ENCODE measurements at regions not wholly inside any gene's neighbourhood (a gene's known extent, or its start where the extent isn't known, plus 50 kb on each side); places are given as distances from the start of the nearest gene placed in this dataset.

DNA sequence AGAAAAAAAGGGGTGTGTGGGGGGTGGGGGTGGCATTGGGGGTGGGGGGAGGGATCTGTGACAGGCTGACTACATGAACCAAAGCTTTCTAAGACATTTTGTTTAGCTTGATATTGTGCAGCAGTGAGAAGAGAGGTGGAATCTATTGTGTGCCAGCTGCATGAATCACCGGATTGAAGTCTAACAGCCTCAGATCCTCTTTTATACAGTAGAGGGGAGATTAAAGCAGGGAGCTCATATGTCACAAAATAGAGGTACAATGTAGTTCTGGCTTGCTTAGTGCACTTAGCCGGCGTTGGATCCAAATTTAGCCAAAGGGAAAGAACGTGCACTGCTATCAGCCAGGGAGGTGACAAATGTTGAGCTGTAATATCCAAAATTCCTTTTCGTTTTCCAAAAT, 404.2 kb upstream of the CITED2 start:
- DNase-seq (ENCODE audit: insufficient read length, low spot score) (no peak), FAIRE-seq (no peak)

DNA sequence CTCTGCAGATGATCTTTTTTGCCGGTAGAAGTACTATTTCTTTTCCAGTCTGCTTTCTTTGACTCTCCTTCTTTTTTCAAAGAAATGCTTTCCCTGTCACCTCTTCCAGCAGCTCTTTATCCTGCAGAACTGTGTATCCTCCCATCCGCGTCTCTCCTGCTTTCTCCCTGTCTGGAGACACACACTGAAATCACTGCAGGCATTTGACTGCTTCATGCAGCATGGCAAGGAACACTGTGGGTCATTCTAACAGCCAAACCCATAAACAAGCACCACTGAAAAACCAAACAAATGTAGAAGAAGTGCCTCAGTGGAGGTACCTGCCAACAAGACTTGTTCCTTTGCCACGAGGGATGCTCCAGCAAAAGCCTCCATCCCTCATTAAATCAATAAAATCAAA, 403.7 kb upstream of the CITED2 start:
- FAIRE-seq (no peak), DNase-seq (ENCODE audit: insufficient read length, low spot score) (no peak)

- FAIRE-seq (no peak), DNase-seq (ENCODE audit: insufficient read length, low spot score) (no peak)
Measured at GRCh38 chr6:139777202-139777970, 402.9 kb upstream of the CITED2 start.

DNA sequence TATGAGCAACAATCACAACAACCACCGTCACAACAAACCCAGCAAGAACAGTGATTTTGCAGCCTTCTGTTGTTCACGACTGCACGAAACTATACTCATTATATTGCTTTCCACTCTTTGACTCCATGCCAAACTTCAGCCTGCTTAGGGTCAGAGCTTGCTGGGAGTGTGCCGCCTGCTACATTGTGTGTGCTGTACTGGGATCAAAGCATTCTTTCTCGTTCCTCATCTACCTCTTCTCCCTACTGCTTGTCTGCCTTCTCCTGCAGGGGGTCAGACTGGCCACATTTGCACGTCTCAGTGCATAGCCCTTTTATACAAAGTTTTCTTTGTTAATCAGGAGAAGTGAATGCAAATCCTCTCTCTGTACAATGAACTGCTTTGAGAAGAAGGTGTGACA, 401.6 kb upstream of the CITED2 start:
- DNase-seq (ENCODE audit: insufficient read length, low spot score): no peak
- no peak for FAIRE-seq

GRCh38 chr6:139768196-139768595, 393.7 kb upstream of the CITED2 start:
- FAIRE-seq (no peak), DNase-seq (ENCODE audit: insufficient read length, low spot score) (no peak)

DNA sequence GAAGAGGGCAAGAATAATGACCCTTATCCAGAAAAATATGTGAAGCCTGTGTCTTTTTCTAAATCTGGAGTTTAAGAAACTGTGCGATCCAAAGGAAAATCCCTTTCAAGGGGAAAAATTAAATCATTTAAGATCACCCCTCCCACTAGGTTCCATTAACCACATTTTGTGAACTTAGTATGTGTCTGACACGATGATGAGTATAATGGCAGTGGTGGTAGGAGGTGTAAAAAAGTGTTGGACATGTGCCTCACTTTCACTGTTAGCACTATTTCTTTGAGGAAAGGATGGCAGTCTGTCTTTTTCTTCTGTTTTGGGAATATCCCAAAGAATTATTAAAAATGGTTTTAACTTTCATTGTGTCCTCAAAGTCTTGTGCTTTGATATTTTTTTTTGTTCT, 392.3 kb upstream of the CITED2 start:
- FAIRE-seq (no peak), DNase-seq (ENCODE audit: insufficient read length, low spot score) (no peak)

- FAIRE-seq (peak; percentile 48), DNase-seq (ENCODE audit: insufficient read length, low spot score) (no peak)
Measured at GRCh38 chr6:139765825-139766285, 391.4 kb upstream of the CITED2 start.

DNA sequence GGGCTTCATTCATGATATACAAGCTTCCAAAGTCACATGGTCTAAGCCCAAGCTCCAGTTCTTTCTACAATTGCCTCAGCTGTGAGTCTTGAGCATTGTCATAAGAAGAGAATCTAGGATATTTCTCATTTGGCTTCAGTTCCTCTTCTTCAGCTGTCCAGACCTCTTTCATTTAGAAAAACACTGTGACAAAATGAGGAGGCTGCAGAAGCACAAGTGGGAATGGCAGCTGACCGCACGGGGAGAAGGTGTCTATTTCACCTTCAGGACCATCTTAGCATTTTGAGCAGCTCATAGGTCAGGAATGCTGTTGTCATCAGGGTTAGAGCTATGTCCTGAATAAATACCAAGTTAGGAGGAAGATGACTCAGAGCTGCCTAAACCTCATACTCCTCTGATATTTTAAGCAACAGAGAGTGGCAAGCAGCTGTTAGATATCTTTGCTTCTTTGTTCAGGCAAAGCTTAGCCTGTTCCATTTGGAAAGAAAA, 390.1 kb upstream of the CITED2 start:
- FAIRE-seq: peak; percentile 72
- no peak for DNase-seq (ENCODE audit: insufficient read length, low spot score)

- FAIRE-seq: no peak
- DNase-seq (ENCODE audit: insufficient read length, low spot score): no peak
Measured at GRCh38 chr6:139763468-139764210, 389.2 kb upstream of the CITED2 start.

GRCh38 chr6:139762587-139763031, 388.2 kb upstream of the CITED2 start:
- FAIRE-seq (no peak), DNase-seq (ENCODE audit: insufficient read length, low spot score) (no peak)

- no peak for FAIRE-seq
Measured at GRCh38 chr6:139760128-139760527, 385.7 kb upstream of the CITED2 start.

GRCh38 chr6:139759086-139759485, 384.6 kb upstream of the CITED2 start:
- no peak for FAIRE-seq
- no peak for DNase-seq (ENCODE audit: insufficient read length, low spot score)

More at GRCh38 chr6:139760128-139760527, 385.7 kb upstream of the CITED2 start:
- DNase-seq (ENCODE audit: insufficient read length, low spot score): no peak

DNA sequence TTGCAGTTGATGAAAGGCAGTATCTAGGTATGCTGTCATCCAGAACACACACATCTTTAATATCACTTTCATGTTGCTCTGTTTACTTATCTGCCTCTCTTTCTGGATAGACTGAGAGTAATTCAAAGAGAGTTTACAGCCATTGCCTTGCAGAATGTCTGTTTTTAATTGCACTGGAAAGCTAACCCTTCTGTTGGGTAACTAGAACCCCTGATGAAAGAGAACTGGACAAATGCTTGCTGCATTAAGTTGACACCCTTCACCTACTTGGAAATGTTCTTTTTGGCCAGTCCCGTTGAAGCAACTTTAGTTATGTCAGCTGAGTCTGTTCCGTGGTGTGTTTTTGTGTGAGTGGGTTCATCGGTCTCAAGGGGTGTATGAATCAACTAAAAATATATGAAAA, 383.8 kb upstream of the CITED2 start:
- FAIRE-seq (no peak), DNase-seq (ENCODE audit: insufficient read length, low spot score) (no peak)

DNA sequence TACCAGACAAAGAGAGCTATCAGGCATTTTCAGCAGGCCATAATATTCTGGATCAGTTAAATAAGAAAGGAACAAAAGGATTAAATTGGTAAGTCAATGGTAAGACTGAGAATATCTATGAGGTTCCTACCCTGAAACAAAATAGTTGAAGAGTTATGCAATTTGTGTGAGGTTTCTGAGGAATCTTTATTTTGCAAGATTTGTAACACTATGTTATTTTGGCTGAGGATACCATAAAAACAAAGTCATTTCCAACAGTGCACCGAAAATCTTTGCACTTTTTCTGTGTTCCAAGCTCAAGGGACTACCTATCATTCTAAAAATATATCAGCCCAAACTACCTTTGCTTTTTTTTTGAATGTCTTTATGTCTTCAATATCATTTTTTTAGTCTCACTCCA, 383.3 kb upstream of the CITED2 start:
- peak; percentile 45 for FAIRE-seq

GRCh38 chr6:139756381-139756780, 381.9 kb upstream of the CITED2 start:
- no peak for FAIRE-seq

More for the DNA sequence above, 383.3 kb upstream of the CITED2 start:
- DNase-seq (ENCODE audit: insufficient read length, low spot score): no peak

GRCh38 chr6:139754898-139755775, 380.7 kb upstream of the CITED2 start:
- no peak for FAIRE-seq
- DNase-seq (ENCODE audit: insufficient read length, low spot score): no peak

More at GRCh38 chr6:139756381-139756780, 381.9 kb upstream of the CITED2 start:
- DNase-seq (ENCODE audit: insufficient read length, low spot score): no peak

GRCh38 chr6:139753198-139753861, 378.9 kb upstream of the CITED2 start:
- FAIRE-seq (no peak), DNase-seq (ENCODE audit: insufficient read length, low spot score) (no peak)

DNA sequence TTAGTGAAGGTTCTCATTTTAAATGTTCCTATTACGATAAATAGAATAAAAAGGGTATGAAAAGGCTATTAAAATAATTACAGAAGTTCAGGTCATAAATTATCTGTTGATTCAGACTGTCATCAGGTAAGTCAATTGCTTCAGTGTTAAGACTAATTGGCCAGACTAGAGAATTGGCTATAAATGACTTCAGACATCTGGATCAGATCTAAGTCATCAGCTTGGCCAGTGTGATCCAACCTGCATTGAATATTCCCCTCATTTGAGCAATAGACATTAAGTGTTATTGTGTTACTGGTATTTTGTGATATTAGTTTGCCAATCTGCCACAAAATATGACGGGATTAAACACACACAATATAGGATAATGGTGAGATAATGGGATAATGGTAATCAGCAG, 377.6 kb upstream of the CITED2 start:
- DNase-seq (ENCODE audit: insufficient read length, low spot score) (no peak), FAIRE-seq (no peak)

GRCh38 chr6:139751179-139751578, 376.7 kb upstream of the CITED2 start:
- DNase-seq (ENCODE audit: insufficient read length, low spot score) (no peak), FAIRE-seq (no peak)
